ENCODE measurements at regions not wholly inside any gene's neighbourhood (a gene's known extent, or its start where the extent isn't known, plus 50 kb on each side); places are given as distances from the start of the nearest gene placed in this dataset.
"Not testable (repeated sequence)": the region's sequence is repeated elsewhere in the genome, so short reads cannot be mapped to it uniquely, and the experiment has no call there.

DNA sequence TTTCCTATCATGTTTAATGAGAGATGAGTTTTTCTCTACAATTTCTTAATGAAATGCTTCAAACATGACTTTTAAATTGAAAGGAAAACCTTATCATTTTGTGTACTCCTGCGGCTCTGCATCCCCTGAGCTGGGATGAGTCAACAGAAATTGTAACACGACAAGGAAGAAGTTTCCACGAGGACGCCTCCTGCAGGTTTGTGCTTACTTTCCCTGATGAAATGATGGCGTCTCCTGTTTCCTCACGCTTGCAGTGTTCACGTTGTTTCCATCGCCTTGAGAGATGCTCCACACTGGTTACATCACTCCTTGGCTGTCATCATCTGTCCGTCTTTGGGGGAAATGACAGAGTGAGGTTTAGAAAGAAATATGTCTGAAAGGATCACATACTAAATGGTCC lies 233.7 kb upstream of the ZFP64 start (continued):
- TF ChIP-seq STAT6 (CRISPR knock-in tag; conservative IDR thresholded peaks at IDR 0.05; ENCODE audit: low read depth) (no peak), SMAD3 (CRISPR knock-in tag; IDR thresholded peaks at IDR 0.05; ENCODE audit: borderline replicate concordance) (no peak), ESRRA (CRISPR knock-in tag; IDR thresholded peaks at IDR 0.05; ENCODE audit: borderline replicate concordance) (no peak), ZNF671 (CRISPR knock-in tag; IDR thresholded peaks at IDR 0.05) (no peak), CTCF (IDR thresholded peaks at IDR 0.05) (no peak), MYBL2 (CRISPR knock-in tag; IDR thresholded peaks at IDR 0.05) (no peak), TEAD4 (CRISPR knock-in tag; IDR thresholded peaks at IDR 0.05) (no peak), NR3C1 (CRISPR knock-in tag; conservative IDR thresholded peaks at IDR 0.05; ENCODE audit: low read depth) (no peak), ZNF138 (CRISPR knock-in tag; conservative IDR thresholded peaks at IDR 0.05) (no peak), CBFB (CRISPR knock-in tag; IDR thresholded peaks at IDR 0.05; ENCODE audit: low read depth) (no peak), GTF2I (CRISPR knock-in tag; conservative IDR thresholded peaks at IDR 0.05) (no peak), RORB (CRISPR knock-in tag; IDR thresholded peaks at IDR 0.05) (no peak)
- TF ChIP-seq, protein P1, sequence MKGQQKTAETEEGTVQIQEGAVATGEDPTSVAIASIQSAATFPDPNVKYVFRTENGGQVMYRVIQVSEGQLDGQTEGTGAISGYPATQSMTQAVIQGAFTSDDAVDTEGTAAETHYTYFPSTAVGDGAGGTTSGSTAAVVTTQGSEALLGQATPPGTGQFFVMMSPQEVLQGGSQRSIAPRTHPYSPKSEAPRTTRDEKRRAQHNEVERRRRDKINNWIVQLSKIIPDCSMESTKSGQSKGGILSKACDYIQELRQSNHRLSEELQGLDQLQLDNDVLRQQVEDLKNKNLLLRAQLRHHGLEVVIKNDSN (CRISPR knock-in tag; IDR thresholded peaks at IDR 0.05) = no peak
- TF ChIP-seq, protein P2, sequence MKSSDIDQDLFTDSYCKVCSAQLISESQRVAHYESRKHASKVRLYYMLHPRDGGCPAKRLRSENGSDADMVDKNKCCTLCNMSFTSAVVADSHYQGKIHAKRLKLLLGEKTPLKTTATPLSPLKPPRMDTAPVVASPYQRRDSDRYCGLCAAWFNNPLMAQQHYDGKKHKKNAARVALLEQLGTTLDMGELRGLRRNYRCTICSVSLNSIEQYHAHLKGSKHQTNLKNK (CRISPR knock-in tag; IDR thresholded peaks at IDR 0.05) = no peak
- TF ChIP-seq, protein P3, sequence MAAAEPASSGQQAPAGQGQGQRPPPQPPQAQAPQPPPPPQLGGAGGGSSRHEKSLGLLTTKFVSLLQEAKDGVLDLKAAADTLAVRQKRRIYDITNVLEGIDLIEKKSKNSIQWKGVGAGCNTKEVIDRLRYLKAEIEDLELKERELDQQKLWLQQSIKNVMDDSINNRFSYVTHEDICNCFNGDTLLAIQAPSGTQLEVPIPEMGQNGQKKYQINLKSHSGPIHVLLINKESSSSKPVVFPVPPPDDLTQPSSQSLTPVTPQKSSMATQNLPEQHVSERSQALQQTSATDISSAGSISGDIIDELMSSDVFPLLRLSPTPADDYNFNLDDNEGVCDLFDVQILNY (CRISPR knock-in tag; IDR thresholded peaks at IDR 0.05) = no peak

DNA sequence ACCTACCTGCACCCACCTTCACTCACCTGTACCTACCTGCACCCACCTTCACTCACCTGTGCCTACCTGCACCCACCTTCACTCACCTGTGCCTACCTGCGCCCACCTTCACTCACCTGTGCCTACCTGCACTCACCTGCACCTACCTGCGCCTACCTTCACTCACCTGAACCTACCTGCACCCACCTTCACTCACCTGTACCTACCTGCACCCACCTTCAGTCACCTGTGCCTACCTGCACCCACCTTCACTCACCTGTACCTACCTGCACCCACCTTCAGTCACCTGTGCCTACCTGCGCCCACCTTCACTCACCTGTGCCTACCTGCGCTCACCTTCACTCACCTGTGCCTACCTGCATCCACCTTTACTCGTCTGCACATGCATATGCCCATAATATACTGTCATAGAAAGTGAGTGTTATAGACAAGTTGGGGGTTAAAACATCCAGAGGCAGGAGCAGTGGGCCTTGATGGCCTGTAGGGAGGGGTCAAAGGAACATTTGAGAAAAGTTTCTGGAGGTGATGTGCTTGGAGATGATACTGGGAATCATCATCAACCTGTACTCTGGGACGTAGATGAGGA lies 232.9 kb upstream of the ZFP64 start:
- H3K27ac Mint-ChIP-seq; DNase-seq (ENCODE audit: low spot score); ATAC-seq; POLR2A ChIA-PET; H3K4me1 Mint-ChIP-seq; CTCF ChIA-PET; H3K36me3 Mint-ChIP-seq; H3K27me3 Mint-ChIP-seq (ENCODE audit: low read depth); H3K4me3 Mint-ChIP-seq: not testable (repeated sequence)
- peaks cover 26% of the 10 kb centered on the region for H3K9me3 Mint-ChIP-seq

DNA sequence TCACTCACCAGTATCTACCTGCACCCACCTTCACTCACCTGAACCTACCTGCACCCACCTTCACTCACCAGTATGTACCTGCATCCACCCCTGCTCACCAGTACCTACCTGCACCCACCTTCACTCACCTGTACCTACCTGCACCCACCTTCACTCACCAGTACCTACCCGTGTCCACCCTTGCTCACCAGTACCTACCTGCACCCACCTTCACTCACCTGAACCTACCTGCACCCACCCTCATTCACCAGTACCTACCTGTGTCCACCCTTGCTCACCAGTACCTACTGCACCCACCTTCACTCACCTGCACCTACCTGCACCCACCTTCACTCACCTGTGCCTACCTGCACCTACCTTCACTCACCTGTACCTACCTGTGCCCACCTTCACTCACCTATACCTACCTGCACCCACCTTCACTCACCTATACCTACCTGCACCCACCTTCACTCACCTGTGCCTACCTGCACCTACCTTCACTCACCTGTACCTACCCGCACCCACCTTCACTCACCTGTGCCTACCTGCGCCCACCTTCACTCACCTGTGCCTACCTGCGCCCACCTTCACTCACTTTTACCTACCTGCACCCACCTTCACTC lies 232.1 kb upstream of the ZFP64 start:
- POLR2A ChIA-PET; H3K27ac Mint-ChIP-seq; ATAC-seq; DNase-seq (ENCODE audit: low spot score); H3K4me3 Mint-ChIP-seq; CTCF ChIA-PET; H3K36me3 Mint-ChIP-seq; H3K4me1 Mint-ChIP-seq; H3K27me3 Mint-ChIP-seq (ENCODE audit: low read depth): not testable (repeated sequence)
- peaks cover 26% of the 10 kb centered on the region for H3K9me3 Mint-ChIP-seq

Measured in WTC11 (cell line).